ENCODE measurements at regions not wholly inside any gene's neighbourhood (a gene's known extent, or its start where the extent isn't known, plus 50 kb on each side); places are given as distances from the start of the nearest gene placed in this dataset.

- TF ChIP-seq CTCF (IDR thresholded peaks at IDR 0.05) (no peak), POLR2A (IDR thresholded peaks at IDR 0.05) (no peak)
These were observed 75.6 kb upstream of the GRXCR1 start for GRCh38 chr4:42816880-42817400.
